ENCODE measurements at regions not wholly inside any gene's neighbourhood (a gene's known extent, or its start where the extent isn't known, plus 50 kb on each side); places are given as distances from the start of the nearest gene placed in this dataset.

- no peak for TF ChIP-seq EP300 (IDR thresholded peaks at IDR 0.05)
- no peak for TF ChIP-seq POLR2A (IDR thresholded peaks at IDR 0.05; ENCODE audit: low read length)
- TF ChIP-seq GATA3 (IDR thresholded peaks at IDR 0.05; ENCODE audit: borderline replicate concordance): no peak
- TF ChIP-seq CHD4 (IDR thresholded peaks at IDR 0.05; ENCODE audit: borderline replicate concordance): no peak
- no peak for TF ChIP-seq CTCF (IDR thresholded peaks at IDR 0.05)
- no peak for TF ChIP-seq HDAC2 (IDR thresholded peaks at IDR 0.05)
- no peak for TF ChIP-seq RFX5 (IDR thresholded peaks at IDR 0.05)
- no peak for TF ChIP-seq SMC3 (IDR thresholded peaks at IDR 0.05)
- TF ChIP-seq RNF2 (IDR thresholded peaks at IDR 0.05; ENCODE audit: borderline replicate concordance, low read depth): no peak
- TF ChIP-seq MAFK (IDR thresholded peaks at IDR 0.05; ENCODE audit: partially characterized antibody): no peak
- TF ChIP-seq MAZ (IDR thresholded peaks at IDR 0.05; ENCODE audit: borderline replicate concordance, low read depth, low read length): no peak
- TF ChIP-seq CEBPB (IDR thresholded peaks at IDR 0.05): peak; percentile 50 to 55; a peak in 3 of 4 replicates
- no peak for TF ChIP-seq KDM1A (IDR thresholded peaks at IDR 0.05; ENCODE audit: low read depth)
Measured at GRCh38 chr2:67772216-67773170, 290.3 kb downstream of the C1D start.
